Panc1 (cell line): ENCODE measurements at regions not wholly inside any gene's neighbourhood (a gene's known extent, or its start where the extent isn't known, plus 50 kb on each side); places are given as distances from the start of the nearest gene placed in this dataset.

Source experiments
- REST ChIP-seq, 2 experiments: IDR thresholded peaks; 2 replicates each; pipeline ENCODE4 v1.6.1; 2011 to 2012; ENCODE audit warnings: low read depth in 2 of 2, control low read depth in 1 of 2, low read length in 1 of 2, mild to moderate bottlenecking in 1 of 2, moderate library complexity in 1 of 2; ENCODE audit not compliant: insufficient read depth in 1 of 2
- TF ChIP-seq, protein P1 (sequence below): fragments of 450-650 bp; IDR thresholded peaks from 2 replicates; pipeline ENCODE4 v1.5.1; 2017; ENCODE audit warnings: mild to moderate bottlenecking

GRCh38 chr13:105959876-105960275, 575.6 kb downstream of the EFNB2 start:
- TF ChIP-seq REST (IDR thresholded peaks at IDR 0.05; ENCODE audit: insufficient read depth in 1 of 2, low read depth in 2 of 2, low read length in 1 of 2), result no peak
- TF ChIP-seq, protein P1, sequence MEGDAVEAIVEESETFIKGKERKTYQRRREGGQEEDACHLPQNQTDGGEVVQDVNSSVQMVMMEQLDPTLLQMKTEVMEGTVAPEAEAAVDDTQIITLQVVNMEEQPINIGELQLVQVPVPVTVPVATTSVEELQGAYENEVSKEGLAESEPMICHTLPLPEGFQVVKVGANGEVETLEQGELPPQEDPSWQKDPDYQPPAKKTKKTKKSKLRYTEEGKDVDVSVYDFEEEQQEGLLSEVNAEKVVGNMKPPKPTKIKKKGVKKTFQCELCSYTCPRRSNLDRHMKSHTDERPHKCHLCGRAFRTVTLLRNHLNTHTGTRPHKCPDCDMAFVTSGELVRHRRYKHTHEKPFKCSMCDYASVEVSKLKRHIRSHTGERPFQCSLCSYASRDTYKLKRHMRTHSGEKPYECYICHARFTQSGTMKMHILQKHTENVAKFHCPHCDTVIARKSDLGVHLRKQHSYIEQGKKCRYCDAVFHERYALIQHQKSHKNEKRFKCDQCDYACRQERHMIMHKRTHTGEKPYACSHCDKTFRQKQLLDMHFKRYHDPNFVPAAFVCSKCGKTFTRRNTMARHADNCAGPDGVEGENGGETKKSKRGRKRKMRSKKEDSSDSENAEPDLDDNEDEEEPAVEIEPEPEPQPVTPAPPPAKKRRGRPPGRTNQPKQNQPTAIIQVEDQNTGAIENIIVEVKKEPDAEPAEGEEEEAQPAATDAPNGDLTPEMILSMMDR, result no peak
